G401.6 (cell line): ENCODE measurements at regions not wholly inside any gene's neighbourhood (a gene's known extent, or its start where the extent isn't known, plus 50 kb on each side); places are given as distances from the start of the nearest gene placed in this dataset.
"Not testable (repeated sequence)": the region's sequence is repeated elsewhere in the genome, so short reads cannot be mapped to it uniquely, and the experiment has no call there.

Source experiments
- FAIRE-seq: peaks from 2 replicates; lab custom pipeline; 2012; peaks lifted over from hg19 to GRCh38; lab: Jason Lieb, UNC

DNA sequence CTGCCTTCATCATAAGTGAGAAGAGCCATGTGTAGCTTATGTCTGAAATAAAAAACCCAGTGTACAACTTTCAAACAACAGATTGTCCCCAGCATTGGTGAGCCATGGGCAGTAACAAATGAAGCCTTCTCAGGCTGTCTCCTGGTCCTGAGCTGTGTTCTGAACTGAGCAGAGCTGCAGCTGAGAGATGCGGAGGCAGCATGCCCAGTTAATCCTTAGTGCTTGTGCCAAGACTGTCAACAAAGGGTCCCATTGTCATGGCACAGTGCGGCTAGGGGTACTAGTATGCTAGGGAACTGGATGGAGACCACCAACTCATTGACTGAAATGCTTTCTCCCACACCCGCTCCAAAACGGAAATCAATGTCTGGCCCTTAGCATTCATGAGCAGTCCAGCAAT, 154.3 kb downstream of the RMST start:
- FAIRE-seq, result no peak

DNA sequence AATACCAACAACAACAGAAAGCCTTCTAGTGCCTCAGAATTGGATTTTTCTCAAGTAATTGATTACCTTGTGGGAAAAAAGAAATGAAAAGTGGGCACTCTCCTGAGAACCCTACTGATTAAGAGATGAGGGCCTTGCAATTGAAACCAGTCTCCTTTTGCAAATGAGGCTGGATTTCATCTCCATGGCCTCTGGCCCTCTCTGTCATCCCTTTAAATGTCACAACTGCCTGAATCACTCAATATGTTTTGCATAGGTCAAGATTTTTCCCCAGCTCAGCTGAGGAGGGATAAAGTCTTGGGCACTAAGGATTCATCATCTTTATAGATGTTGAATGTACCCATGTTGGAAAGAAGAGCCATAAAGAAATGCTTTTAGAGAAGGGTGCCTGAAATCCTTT, 166.4 kb downstream of the RMST start:
- no peak for FAIRE-seq

DNA sequence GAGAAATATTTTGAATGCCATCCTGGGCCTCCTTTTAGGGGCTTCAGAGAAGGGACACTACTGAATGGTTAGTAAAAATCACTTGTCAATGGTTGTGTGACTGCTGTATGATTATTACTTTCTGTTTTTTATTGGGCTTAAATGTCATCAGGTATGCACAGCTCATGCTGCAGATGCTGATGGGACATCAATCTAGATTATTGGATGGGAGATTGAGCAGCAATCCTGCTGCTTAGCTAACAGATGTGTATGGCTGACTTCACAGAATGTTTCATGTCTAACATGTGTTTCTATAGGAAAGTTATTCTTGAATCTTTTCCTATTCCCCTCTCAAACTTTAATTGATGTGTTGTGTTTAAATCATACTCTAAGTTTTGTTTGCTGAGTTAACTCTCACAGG, 166.8 kb downstream of the RMST start:
- no peak for FAIRE-seq

DNA sequence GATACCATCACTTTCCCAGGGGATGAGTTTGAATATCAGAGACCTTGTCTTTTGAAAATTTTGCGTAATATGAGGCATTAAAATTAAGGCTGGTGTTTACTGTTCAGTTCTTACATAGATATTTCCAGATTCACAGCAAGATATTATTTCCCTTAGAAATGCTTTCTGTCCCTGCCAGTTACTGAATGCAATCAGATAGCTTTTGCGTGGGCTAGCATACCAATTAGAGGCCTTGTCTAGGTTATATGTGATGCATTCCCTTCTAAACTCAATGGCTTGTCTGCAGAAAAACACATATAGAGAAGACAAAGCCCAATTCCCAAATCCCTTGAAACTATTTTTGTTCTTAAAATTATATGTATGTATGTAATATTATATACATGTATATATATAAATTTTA, 167.8 kb downstream of the RMST start:
- no peak for FAIRE-seq

DNA sequence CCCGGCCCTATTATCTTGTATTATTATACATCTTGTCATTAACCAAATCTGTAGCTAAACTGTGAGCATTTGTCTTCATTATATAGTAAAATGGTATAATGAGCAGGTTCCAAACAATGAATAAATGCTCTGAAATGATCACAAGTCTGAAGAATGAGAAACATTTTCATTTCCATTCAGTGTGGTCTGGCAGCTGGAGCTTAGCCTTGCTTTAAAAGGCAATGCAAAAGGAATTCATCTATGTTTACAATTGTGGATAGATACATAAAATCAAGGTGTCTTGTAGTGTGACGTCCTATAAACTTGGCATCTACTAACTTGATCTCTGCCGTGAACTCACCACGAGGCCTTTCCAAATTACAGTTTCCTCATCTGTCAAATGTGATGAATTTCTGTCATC, 168.3 kb downstream of the RMST start:
- no peak for FAIRE-seq

DNA sequence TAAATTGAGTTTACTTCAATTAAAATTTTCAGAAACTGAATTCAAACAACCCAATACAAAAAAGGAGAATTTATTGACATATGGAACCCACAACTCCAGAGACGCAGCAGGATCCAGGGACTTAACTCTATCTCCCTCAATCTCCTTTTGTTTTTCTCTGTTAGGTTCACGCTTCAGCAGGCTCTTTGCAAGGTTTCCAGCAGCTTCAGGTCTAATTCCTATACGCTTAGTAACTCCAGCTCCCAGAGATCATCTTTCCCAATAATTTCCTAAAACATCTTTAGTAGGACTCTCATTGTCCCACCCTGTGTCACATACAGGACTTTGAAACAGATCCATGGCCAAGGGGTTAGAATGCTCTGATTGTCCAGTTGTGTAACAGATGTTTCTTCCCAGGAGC, 175.2 kb downstream of the RMST start:
- FAIRE-seq, result no peak

DNA sequence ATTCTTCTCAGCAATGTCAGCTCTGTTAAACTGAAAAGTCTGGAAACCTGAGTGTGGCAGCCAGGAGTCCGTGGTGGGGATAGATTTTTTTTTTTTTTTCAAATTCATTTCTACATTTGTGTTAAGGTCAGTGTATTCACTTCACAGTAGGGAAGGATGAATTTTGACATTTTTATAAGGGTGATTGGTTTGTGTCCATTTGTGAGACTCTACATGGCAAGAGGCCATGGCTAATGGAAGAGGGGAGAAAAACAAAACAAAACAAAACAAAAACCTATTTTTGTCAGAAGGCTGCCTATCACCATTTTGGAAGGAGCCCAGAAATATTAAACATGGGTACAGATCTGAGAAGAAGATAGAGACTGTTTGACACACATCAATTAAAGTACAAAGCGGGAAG, 176.1 kb downstream of the RMST start:
- no peak for FAIRE-seq

DNA sequence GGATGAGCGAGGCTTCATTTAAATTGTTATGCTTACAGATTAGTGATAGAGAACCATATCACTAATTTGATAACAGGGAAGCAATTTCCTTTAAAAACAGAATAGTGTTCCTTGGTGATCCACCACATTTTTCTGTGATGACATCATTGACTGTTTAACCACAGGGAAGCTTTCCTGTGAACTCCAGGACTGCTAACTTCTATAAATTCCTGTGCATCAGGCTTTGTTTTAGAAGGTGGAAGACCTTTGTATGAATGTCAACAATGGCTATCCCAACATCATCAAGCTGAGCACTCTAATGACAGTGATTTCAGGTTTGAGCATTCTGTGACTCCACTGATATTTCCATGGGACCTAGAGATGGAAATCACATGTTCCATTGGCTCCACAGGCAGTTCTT, 177.1 kb downstream of the RMST start:
- FAIRE-seq, result no peak

DNA sequence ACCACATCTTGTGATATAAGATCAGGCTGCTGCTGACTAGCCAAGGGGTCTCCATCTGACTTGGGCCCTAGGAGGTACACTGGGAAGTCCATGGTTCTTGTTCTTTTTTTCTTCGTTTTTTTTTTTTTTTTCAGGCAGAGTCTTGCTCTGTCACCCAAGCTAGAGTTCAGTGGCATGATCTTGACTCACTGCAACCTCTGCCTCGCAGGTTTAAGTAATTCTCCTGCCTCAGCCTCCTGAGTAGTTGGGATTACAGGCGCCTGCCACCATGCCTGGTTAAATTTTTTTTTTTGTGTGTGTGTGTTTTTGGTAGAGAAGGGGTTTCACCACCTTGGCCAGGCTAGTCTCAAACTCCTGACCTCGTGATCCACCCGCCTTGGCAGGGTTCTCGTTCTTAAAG, 178.2 kb downstream of the RMST start:
- no peak for FAIRE-seq

DNA sequence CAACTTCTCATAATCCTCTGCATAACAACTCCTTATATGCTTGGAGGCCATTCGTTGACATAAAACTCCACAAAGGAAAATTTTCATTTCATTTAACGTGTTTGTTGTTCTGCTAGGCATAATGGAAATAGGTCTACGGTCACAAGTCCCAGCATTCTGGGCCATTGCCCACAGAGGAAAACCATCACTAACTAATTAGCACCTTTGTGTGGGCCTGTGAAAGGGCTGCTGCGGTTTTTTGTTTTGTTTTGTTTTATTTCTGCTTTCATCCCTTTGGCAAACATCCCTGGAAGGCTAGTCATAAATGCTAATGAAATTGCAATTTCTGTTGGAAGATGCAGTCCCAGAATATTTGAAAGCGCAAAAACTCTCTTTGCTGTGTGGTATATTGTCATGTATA, 180.3 kb downstream of the RMST start:
- FAIRE-seq, result no peak

DNA sequence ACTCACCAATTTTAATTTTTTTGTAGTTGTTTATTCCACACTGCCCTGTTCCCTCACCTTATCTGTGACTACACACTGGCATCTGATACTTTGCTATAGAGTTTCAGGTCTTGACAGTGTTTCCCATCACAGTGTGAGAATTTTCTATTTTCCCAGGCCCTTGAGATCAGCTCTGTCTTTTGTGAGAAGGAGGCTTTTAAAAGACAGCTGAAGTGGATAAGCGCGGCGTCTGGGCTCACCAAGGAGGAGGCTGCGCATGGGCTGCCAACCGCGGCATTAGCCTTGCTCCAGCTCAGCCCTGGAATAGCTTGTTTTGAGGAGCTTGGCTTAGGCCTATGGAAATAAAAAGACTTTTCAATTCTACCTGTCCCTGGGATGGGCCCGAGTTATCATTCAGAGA, 181.3 kb downstream of the RMST start:
- no peak for FAIRE-seq

DNA sequence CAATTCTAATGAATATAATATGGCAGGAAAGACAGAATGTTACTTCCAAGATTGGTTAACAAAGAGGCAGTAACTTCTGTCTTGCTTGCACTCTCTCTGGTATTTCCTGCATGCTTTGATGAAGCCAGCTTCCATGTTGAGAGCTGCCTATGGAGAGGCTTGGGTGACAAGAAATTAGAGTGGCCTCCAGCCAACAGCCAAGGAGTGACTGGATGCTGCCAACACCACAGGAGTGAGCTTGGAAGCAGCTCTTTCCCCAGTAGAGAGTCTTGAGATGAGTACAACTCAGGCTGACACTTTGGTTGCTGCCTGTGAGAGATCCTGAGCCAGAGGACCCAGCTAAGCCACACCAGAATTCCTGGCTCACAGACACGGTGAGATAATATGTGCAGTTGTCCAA, 183.1 kb downstream of the RMST start:
- FAIRE-seq, result no peak

DNA sequence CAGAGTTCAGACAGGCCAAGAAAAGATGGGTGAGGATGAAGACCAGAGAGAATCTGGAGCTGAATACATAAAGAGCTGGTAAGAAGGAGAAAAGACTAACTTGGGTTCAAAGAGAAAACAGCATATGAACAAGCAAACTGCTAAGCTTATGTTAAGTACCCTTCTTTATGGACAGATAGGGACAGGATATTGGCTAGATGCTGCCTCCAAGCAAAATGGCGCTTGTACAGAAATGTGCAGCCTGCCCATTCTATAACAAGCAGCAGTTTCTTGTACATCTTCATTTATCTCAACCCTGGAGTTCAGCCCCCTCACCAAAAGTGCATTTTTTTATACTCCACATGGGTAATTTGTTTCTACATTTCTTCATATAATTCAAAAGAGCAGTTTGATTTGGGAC, 184.5 kb downstream of the RMST start:
- no peak for FAIRE-seq

DNA sequence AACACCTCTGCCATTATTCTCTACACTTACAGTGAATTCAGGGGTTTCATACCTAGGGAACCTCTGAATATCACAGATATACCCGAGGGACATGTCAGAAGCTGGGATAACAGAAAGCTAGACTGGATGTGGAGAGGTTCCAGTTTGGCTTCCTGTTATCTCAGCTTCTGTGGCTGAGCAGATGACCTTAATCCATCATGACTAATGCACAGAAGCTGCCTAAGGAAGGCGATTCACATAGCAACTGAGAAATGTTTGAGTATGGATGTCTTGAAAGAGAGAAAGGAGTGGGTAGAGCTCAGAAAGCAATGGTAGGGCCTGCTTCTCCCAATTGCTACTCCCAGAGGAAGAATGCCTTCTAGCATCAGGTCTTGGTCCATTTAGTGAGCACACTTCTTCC, 187.6 kb downstream of the RMST start:
- FAIRE-seq, result no peak

DNA sequence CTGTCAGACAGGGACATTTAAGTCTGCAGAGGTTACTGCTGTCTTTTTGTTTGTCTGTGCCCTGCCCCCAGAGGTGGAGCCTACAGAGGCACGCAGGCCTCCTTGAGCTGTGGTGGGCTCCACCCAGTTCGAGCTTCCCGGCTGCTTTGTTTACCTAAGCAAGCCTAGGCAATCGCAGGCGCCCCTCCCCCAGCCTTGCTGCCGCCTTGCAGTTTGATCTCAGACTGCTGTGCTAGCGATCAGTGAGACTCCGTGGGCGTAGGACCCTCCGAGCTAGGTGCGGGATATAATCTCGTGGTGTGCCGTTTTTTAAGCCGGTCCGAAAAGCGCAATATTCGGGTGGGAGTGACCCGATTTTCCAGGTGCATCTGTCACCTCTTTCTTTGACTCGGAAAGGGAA, 193.9 kb downstream of the RMST start:
- not testable (repeated sequence) for FAIRE-seq

DNA sequence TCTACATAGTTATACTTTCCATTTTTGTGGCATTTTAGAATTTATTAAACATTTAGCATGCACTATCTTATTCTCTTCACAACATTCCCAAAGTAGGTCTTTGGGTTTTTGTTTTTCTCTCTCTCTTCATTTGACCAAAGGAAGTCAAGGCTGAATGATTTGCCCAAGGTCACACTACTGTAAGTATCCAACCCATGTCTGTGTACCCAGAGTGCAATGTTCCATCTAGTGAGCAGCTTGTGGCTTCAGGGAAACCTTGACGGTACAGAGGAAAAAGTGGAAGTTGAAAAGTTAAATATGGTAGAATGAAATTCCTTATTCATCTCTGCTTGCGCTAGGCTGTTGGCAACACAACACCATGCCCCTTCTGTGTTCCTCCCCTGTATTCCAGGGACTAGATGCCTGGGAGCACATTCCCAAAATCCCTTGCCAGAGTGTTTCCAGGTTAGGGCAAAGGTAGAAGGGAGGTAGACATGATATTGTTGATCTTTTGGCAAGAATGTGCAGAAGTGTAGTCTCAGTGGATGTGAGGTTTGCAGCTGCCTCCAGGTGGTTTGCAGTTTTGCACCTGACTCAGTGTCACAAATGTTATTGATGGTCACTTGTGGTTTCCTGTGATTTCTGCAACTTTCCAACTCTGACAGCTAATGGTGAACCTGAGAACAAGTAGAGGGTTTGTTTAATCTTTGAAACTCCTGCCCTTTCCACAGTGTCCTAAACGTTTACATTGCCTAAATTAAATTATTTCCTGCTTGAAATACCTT, 196.7 kb downstream of the RMST start:
- FAIRE-seq, result no peak

DNA sequence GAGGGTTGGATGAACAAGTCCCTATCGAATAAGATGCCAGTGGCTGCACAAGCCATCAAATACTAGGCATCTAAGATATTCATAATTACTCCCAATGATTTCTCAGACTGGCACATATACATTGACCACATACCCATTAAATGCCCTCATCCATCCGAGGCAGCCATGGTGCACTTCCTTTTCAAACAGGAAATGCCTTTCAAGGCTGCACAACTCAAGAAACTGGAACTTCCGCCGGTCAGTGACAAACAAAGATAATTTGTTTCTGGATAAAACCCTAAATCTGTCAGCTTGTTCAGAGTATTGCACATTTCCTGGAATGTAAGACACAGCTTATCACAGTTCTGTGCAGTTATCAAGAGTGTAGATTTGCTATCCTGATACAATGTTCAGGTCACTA, 203.7 kb downstream of the RMST start:
- no peak for FAIRE-seq

DNA sequence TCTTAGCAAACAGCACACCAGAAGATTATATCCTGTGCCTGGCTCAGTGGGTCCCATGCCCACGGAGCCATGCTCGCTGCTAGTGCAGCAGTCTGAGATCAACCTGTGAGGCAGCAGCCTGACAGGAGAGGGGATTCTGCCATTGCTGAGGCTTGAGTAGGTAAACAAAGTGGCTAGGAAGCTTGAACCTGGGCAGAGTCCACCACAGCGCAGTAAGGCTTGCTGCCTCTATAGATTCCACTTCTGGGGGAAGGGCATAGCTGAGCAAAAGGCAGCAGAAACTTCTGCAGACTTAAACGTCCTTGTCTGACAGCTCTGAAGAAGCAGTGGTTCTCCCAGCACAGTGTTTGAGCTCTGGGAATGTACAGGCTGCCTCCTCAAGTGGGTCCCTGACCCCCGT, 210.3 kb downstream of the RMST start:
- no peak for FAIRE-seq

DNA sequence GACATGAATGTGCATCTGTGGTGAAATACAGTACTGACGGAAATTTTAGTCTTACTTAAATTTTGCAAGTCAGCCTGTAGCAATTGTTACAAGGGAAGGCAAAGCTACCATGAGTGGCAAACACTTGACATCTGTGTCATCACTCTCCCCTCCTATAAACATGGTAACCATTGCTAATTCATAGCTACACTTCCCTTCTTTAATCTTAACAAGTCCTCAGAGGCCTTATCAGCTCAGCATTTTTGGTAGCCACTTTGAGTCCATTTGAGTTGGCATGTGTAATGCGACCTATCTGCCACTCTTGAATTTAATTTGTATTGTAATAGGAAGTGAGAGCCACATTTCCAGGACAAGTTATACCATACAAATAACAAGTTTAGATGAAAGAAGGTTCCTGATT, 218.1 kb downstream of the RMST start:
- FAIRE-seq, result no peak

DNA sequence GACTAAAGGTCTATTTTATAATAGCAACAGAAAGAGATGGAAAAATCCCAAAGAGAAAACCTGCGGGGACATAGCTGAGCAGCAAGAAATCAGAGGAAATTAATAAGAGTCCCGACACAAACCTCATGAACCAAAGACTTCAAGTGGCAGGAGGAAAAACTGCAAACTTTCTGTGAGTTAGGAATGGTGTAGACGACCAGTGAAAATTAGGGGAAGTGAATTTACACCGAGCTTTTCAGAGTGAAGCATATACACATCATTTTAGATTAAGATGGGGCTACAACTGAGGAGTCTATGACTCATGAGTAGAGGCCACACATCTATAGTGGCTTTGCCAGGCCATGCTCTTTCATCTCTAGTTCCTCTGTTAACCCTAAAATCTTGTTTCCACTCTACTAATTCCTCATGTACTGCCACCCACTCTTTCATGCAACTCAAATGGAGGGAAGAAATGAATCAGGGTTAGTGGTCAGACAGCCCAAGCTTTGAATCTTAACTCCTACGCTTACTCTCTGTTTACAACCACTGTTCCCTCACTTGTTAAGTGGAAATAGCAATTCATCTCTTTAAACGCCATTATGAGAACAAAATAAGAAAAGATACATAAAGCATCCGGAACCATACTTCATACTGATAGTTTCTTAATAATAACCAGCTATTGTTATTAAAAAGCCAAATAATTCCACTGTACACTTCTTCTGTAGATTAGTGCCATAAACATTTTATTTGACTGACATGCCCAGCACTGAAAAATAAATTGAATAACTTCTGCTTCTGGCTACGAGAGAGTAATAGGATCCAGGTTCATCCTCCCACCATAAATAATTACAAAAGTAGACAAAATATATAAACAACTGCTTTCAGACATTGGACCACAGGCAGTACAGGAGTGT, 219.3 kb downstream of the RMST start:
- no peak for FAIRE-seq

DNA sequence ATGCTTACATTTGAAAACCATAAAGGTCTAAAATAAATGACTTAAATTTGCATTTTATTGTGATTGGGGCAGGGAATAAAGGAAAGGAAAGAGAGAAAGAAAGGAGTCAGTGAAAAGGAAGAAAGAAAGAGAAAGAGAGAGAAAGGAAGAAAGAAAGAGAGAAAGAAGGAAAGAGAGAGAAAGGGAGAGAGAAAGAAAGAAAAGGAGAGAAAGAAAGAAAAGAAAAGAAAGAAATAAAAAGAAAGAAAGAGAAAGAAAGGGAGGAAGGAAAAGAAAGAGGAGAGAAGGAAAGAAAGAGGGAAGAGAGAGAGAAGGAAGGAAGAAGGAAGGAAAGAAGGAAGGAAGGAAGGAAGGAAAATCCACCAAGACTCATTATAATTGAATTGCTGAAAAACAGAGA, 222.8 kb downstream of the RMST start:
- no peak for FAIRE-seq

DNA sequence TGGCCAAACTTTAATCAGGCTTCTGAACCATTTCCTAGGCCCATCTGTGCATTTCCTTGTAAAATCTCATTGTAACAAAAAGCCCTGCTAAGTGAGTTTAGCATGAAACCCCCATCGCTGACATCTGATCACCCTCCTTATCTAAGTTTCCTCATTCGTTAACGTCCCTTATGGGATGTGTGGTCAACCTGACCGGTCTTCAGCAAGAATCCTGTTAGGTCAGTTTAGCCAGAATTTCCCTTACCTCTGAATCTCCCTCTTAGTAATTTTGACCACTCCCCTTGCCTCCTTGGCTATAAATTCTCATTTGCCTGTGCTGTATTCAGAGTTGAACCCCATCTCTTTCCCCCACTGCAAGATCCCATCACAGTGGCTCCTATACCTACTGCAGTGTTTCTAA, 239.3 kb downstream of the RMST start:
- no peak for FAIRE-seq

DNA sequence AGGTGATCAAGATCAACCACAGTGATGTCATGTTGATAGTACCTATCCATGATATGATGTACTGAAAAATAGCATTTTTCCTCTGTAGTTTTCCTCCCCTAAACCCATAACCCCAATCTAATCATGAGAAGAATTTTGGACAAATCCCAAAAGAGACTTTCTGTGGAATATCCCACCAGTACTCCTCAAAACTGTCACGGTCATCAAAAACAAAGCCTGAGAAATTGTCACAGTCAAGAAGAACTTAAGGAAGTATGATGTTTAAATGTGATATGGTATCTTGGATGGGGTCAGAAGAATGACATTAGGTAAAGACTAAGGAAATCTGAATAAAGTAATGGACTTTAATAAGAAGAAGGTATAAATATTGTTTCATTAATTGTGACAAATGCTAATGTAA, 248.8 kb downstream of the RMST start:
- no peak for FAIRE-seq

DNA sequence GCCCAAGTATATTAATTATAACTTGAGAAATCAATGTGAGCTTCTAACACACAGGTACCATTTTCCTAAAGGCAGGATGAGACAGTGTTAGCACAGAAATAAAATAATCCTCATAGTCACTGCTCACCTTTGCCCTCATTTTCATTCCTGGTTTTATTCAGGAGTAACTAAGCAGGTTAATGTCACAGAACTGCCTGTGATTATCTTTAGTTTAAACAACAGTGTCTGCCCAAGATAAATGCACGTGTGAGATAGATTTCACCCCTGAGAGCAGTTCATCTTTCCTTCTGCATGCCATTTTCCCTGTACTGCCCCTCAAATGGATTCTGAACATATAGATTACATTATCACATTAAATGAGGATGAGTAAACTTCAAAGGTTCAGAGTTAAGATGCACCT, 250.7 kb downstream of the RMST start:
- no peak for FAIRE-seq
